ENCODE measurements at regions not wholly inside any gene's neighbourhood (a gene's known extent, or its start where the extent isn't known, plus 50 kb on each side); places are given as distances from the start of the nearest gene placed in this dataset.

GRCh38 chr11:81192516-81192915 is 1541.1 kb downstream of the FAM181B start:
- no peaks in the 10 kb centered on the region for H4K20me1 ChIP-seq (ENCODE audit: insufficient read depth, low read length)
- intact Hi-C loops (cut with micrococcal nuclease; ENCODE audit: unreplicated experiment) (no loop called here), in situ Hi-C loops (cut with HindIII; ENCODE audit: extremely low pct_ligation_motif_present, low pct_unique_long_range_greater_than_20kb) (no loop called here)
- DNase-seq (ENCODE audit: low spot score) = no peak
- no peak for FAIRE-seq
- H3K27me3 ChIP-seq (ENCODE audit: control insufficient read depth in 1 of 2, insufficient read depth in 2 of 2, low read length in 2 of 2) = no peaks in the 10 kb centered on the region
- TF ChIP-seq EEA1 (CRISPR knock-in tag; IDR thresholded peaks at IDR 0.05; ENCODE audit: borderline replicate concordance) (no peak), ADNP (CRISPR knock-in tag; IDR thresholded peaks at IDR 0.05) (no peak), ZNF274 (CRISPR knock-in tag; IDR thresholded peaks at IDR 0.05) (no peak), ZBTB34 (CRISPR knock-in tag; IDR thresholded peaks at IDR 0.05) (no peak), TCF12 (IDR thresholded peaks at IDR 0.05) (no peak), TCF12 (CRISPR knock-in tag; IDR thresholded peaks at IDR 0.05) (no peak), RBFOX2 (IDR thresholded peaks at IDR 0.05; ENCODE audit: low read depth, low read length) (no peak), ZNF230 (CRISPR knock-in tag; IDR thresholded peaks at IDR 0.05) (no peak), GTF2F1 (IDR thresholded peaks at IDR 0.05; ENCODE audit: low read length) (no peak), FLYWCH1 (CRISPR knock-in tag; IDR thresholded peaks at IDR 0.05) (no peak), CENPBD1 (CRISPR knock-in tag; IDR thresholded peaks at IDR 0.05; ENCODE audit: borderline replicate concordance, low read depth) (no peak), NFAT5 (CRISPR knock-in tag; IDR thresholded peaks at IDR 0.05) (no peak), ZNF703 (CRISPR knock-in tag; IDR thresholded peaks at IDR 0.05; ENCODE audit: borderline replicate concordance) (no peak)
- H3K27ac ChIP-seq (ENCODE audit: extremely low read length, insufficient read depth, low read length) = no peak overlapping the region
- BruUV-seq (replicated peaks) = no TSS peak
- no peak for ATAC-seq
- peaks cover 13% of the 10 kb centered on the region; the same call in 1 of the 2 replicates for H3K9me3 ChIP-seq (ENCODE audit: low read length)
- H3K4me3 ChIP-seq (replicated peaks in 1 of 3; ENCODE audit: insufficient read depth in 1 of 3, low read depth in 2 of 3, low read length in 3 of 3) = no peak overlapping the region
- CTCF ChIA-PET (ENCODE audit: low intra/inter-chr PET ratio, low total read pairs) = no interaction called here
- H3K79me2 ChIP-seq (ENCODE audit: insufficient read depth, low read length) = no peaks in the 10 kb centered on the region
- no peak overlapping the region for H3K4me2 ChIP-seq (ENCODE audit: low read depth, low read length)
- no peaks in the 10 kb centered on the region for H3K36me3 ChIP-seq (replicated peaks in 1 of 2; ENCODE audit: control insufficient read depth in 1 of 2, insufficient read depth in 2 of 2, low read length in 2 of 2)
- H3K9ac ChIP-seq (ENCODE audit: insufficient read depth, low read depth, low read length) = no peak overlapping the region
- no peaks in the 10 kb centered on the region for H3K4me1 ChIP-seq (ENCODE audit: insufficient read depth, low read length)
- H2AFZ ChIP-seq (ENCODE audit: low read length) = no peak overlapping the region
- POLR2A ChIA-PET = no interaction called here
